ENCODE measurements at regions not wholly inside any gene's neighbourhood (a gene's known extent, or its start where the extent isn't known, plus 50 kb on each side); places are given as distances from the start of the nearest gene placed in this dataset.

DNA sequence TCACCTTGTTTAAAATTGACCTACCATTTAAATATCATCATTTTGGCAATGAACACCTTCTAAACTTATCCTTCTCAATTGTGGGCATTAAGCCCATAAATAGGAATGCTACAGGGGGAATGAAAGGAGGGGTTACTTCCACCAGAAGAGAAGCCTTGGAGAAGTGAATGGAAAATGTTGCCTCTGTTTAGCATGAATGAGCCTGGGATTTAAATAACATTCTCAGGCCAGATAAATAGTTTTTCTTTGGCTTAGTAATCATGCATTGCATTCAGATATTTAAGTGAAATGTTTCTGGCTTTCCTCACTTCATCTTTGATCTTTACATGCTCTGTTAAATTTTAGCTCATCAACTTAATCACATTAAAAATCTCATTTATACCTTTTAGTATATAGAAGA, 284.3 kb upstream of the FMN2 start:
- Histone ChIP-seq H2AK9ac (replicated peaks; ENCODE audit: low read depth, low read length, poor library complexity) (no peak overlapping the region), H3K14ac (replicated peaks; ENCODE audit: low read depth, low read length) (no peak overlapping the region), H4K8ac (ENCODE audit: low read depth in 2 of 2, low read length in 2 of 2) (no peak overlapping the region), H3K4me1 (ENCODE audit: control insufficient read depth, insufficient read depth, low read length) (no peaks in the 10 kb centered on the region), H3K9me3 (ENCODE audit: control insufficient read depth, insufficient read depth, low read length) (peaks cover 3% of the 10 kb centered on the region; the same call in 1 of the 2 replicates), H3K18ac (ENCODE audit: low read depth, low read length) (no peak overlapping the region), H3K23ac (ENCODE audit: low read depth, low read length) (no peak overlapping the region), H3K27me3 (ENCODE audit: control insufficient read depth, insufficient read depth, low read length) (no peaks in the 10 kb centered on the region), H2BK5ac (ENCODE audit: low read depth, low read length, poor library complexity, severe bottlenecking) (no peak overlapping the region), H3K4me3 (ENCODE audit: insufficient read depth, low read depth, low read length) (no peak overlapping the region), H2AFZ (replicated peaks; ENCODE audit: low read length, poor library complexity) (no peak overlapping the region), H4K91ac (ENCODE audit: insufficient read depth, low read depth, low read length) (no peak overlapping the region), H3K4me2 (ENCODE audit: low read depth, low read length) (no peak overlapping the region), H3K79me1 (ENCODE audit: low read depth in 1 of 2, low read length in 2 of 2) (no peaks in the 10 kb centered on the region), H3K9me1 (ENCODE audit: insufficient read depth, low read length) (no peaks in the 10 kb centered on the region), H4K5ac (ENCODE audit: low read depth, low read length) (no peak overlapping the region), H2BK120ac (ENCODE audit: low read depth, low read length) (no peak overlapping the region), H3K56ac (ENCODE audit: extremely low read depth, insufficient read depth, low read length) (no peak overlapping the region), H3K36me3 (ENCODE audit: control insufficient read depth, insufficient read depth, low read length) (no peaks in the 10 kb centered on the region), H3K9ac (ENCODE audit: low read depth, low read length) (no peak overlapping the region), H4K20me1 (ENCODE audit: insufficient read depth, low read length) (no peaks in the 10 kb centered on the region), H2BK15ac (ENCODE audit: low read depth, low read length) (no peak overlapping the region), H3K4ac (ENCODE audit: low read depth, low read length) (no peak overlapping the region), H2AK5ac (ENCODE audit: low read depth, low read length) (no peak overlapping the region), H2BK20ac (ENCODE audit: low read depth, low read length) (no peak overlapping the region), H3K27ac (ENCODE audit: insufficient read depth, low read length) (no peak overlapping the region)
- CTCF ChIA-PET: no interaction called here
- dilution Hi-C loops (cut with HindIII; ENCODE audit: low sequenced_read_pairs, unreplicated experiment): no loop called here
- DNase-seq: no peak
- POLR2A ChIA-PET (ENCODE audit: unreplicated experiment): no interaction called here
- intact Hi-C loops (cut with micrococcal nuclease): no loop called here
- no peak for ATAC-seq (ENCODE audit: low read depth)
- in situ Hi-C loops (cut with MboI; ENCODE audit: low sequenced_read_pairs): no loop called here
- no TSS peak for BruUV-seq (replicated peaks)
- no peak for TF ChIP-seq RFX5 (IDR thresholded peaks at IDR 0.05; ENCODE audit: low read depth, low read length)
- no peak for TF ChIP-seq BHLHE40 (IDR thresholded peaks at IDR 0.05; ENCODE audit: low read depth, low read length)
- no peak for TF ChIP-seq POLR2A (IDR thresholded peaks at IDR 0.05; ENCODE audit: low read depth, low read length)
- TF ChIP-seq, protein P1, sequence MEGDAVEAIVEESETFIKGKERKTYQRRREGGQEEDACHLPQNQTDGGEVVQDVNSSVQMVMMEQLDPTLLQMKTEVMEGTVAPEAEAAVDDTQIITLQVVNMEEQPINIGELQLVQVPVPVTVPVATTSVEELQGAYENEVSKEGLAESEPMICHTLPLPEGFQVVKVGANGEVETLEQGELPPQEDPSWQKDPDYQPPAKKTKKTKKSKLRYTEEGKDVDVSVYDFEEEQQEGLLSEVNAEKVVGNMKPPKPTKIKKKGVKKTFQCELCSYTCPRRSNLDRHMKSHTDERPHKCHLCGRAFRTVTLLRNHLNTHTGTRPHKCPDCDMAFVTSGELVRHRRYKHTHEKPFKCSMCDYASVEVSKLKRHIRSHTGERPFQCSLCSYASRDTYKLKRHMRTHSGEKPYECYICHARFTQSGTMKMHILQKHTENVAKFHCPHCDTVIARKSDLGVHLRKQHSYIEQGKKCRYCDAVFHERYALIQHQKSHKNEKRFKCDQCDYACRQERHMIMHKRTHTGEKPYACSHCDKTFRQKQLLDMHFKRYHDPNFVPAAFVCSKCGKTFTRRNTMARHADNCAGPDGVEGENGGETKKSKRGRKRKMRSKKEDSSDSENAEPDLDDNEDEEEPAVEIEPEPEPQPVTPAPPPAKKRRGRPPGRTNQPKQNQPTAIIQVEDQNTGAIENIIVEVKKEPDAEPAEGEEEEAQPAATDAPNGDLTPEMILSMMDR (conservative IDR thresholded peaks at IDR 0.05; ENCODE audit: low read depth, low read length): no peak
- no peak for TF ChIP-seq FOS (IDR thresholded peaks at IDR 0.05; ENCODE audit: low read depth, low read length)
- TF ChIP-seq MAZ (IDR thresholded peaks at IDR 0.05; ENCODE audit: borderline replicate concordance, low read depth, low read length): no peak
- no peak for TF ChIP-seq SMC3 (IDR thresholded peaks at IDR 0.05; ENCODE audit: low read depth, low read length)
- TF ChIP-seq NFE2L2 (IDR thresholded peaks at IDR 0.05; ENCODE audit: low read depth, low read length): no peak
- TF ChIP-seq, protein P2, sequence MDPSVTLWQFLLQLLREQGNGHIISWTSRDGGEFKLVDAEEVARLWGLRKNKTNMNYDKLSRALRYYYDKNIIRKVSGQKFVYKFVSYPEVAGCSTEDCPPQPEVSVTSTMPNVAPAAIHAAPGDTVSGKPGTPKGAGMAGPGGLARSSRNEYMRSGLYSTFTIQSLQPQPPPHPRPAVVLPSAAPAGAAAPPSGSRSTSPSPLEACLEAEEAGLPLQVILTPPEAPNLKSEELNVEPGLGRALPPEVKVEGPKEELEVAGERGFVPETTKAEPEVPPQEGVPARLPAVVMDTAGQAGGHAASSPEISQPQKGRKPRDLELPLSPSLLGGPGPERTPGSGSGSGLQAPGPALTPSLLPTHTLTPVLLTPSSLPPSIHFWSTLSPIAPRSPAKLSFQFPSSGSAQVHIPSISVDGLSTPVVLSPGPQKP (IDR thresholded peaks at IDR 0.05; ENCODE audit: borderline replicate concordance, low read depth, low read length): no peak

All from IMR-90 (cell line).